ENCODE measurements at regions not wholly inside any gene's neighbourhood (a gene's known extent, or its start where the extent isn't known, plus 50 kb on each side); places are given as distances from the start of the nearest gene placed in this dataset.

DNA sequence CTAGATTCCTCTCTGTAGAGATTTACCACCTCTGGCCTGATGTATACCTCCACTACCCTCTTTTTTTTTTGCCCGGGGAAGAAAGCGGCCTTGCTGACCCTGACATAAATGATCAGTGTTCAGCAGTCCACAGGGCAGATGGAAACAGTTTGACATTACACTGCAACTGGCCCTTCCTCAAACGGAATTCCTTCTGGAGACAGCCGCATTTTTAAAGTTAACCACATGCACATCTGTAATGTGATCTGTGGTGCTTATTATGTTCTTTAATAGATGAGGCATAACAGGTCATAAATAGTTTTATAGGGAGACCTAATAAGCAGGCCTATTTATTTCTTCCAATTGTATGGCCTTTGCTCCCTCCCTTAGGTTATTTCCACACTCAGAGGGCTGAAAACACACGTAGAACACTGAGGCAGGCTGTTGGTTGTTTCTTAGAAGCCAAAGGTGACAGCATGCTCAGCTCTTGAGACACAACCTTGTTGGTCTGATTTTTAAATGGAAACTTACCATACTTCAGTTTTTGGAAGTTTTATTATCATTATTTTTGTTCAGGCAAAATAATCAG lies 84.0 kb upstream of the APC start:
- DNase-seq (ENCODE audit: low read depth in 3 of 3, low spot score in 1 of 3) = no peak

- DNase-seq (ENCODE audit: low read depth in 3 of 3, low spot score in 1 of 3) = no peak
Observed at GRCh38 chr5:112655513-112655912, 82.2 kb upstream of the APC start.

GRCh38 chr5:112656451-112656850 lies 81.2 kb upstream of the APC start:
- DNase-seq (ENCODE audit: low read depth in 3 of 3, low spot score in 1 of 3) = no peak

- DNase-seq (ENCODE audit: low read depth in 3 of 3, low spot score in 1 of 3) = no peak
Observed at GRCh38 chr5:112657804-112658203, 79.9 kb upstream of the APC start.

- DNase-seq (ENCODE audit: low read depth in 3 of 3, low spot score in 1 of 3) = no peak
Observed at GRCh38 chr5:112660359-112660758, 77.3 kb upstream of the APC start.

DNA sequence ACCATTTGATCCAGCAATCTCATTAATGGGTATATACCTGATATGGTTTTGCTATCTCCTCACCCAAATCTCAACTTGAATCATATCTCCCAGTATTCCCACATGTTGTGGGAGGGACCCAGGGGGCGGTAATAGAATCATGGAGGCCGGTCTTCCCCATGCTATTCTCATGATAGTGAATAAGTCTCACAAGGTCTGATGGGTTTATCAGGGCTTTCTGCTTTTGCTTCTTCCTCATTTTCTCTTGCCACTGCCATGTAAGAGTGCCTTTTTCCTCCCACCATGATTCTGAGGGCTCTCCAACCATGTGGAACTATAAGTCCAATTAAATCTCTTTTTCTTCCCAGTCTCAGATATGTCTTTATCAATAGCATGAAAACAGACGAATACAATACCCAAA lies 74.5 kb upstream of the APC start:
- no peak for DNase-seq (ENCODE audit: low read depth in 3 of 3, low spot score in 1 of 3)

DNA sequence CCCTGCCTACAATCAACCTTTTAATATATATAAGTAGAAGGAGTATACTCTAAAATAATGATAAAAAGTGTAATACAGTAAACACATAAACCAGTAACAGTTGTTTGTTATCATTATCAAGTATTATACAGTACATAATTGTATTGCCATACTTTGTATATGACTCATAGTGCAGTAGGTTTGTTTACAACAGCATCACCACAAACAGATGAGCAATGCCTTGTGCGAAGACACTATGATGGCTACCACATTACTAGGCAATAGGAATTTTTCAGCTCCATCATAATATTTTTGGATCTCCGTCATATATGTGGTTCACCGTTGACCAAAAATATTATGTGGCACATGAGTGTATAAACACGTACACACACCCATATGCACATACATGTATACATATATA lies 69.7 kb upstream of the APC start:
- no peak for DNase-seq (ENCODE audit: low read depth in 3 of 3, low spot score in 1 of 3)

GRCh38 chr5:112668911-112669310 lies 68.8 kb upstream of the APC start:
- no peak for DNase-seq (ENCODE audit: low read depth in 3 of 3, low spot score in 1 of 3)

DNA sequence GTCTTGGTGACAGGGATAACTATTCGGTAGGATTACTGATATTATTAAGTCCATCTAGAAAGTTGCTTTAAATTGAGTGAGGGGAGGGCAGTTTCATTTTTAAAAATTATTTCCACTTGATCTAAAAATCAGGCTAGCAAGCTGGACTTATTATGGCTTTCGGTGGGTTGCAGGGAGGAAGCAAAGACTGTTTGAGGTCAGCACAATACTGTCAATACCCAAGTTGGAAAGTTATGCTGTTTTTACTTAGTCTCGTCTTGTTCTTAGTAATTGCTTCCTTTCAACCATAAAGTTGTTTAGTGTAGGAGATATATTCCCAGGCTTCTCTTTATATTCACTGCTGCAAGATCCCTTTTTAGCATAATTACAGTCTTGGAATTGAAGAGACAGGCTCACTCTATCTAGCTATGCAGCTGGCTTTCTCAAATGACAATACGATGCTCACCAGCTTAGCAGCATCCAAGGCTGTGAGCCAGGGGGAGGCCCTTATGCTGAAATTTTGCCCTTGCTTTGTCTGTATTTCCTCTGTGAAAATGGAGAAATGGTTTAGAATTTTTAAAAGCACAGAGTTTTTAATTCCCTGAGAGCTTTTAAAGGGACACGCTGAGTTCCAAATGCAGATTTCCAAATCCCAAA lies 68.2 kb upstream of the APC start:
- DNase-seq (ENCODE audit: low read depth in 3 of 3, low spot score in 1 of 3) = no peak

- DNase-seq (ENCODE audit: low read depth in 3 of 3, low spot score in 1 of 3) = no peak
Observed at GRCh38 chr5:112671687-112672086, 66.0 kb upstream of the APC start.

- DNase-seq (ENCODE audit: low read depth in 3 of 3, low spot score in 1 of 3) = no peak
Observed at GRCh38 chr5:112681481-112681908, 56.2 kb upstream of the APC start.

DNA sequence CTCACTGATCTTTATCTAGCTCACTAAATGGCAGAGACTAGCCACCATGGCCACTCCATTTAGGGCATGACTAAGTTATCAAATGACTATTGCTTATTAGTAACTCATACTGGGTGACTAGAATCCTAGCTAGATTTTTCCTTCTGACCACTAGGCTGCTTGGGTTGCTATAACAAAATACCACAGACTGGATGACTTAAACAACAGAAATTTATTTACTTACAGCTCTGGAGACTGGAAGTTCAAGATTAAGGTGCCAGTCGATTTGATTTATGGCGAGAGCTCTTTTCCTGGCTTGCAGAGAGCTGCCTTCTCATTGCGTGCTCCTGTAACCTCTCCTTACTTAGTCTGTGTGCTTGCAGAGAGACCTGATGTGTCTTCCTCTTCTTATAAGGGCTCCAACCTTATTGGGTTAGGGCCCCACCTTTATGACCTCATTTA lies 55.0 kb upstream of the APC start:
- no peak for DNase-seq (ENCODE audit: low read depth in 3 of 3, low spot score in 1 of 3)

- DNase-seq (ENCODE audit: low read depth in 3 of 3, low spot score in 1 of 3) = no peak
Observed at GRCh38 chr5:112684121-112684520, 53.6 kb upstream of the APC start.

DNA sequence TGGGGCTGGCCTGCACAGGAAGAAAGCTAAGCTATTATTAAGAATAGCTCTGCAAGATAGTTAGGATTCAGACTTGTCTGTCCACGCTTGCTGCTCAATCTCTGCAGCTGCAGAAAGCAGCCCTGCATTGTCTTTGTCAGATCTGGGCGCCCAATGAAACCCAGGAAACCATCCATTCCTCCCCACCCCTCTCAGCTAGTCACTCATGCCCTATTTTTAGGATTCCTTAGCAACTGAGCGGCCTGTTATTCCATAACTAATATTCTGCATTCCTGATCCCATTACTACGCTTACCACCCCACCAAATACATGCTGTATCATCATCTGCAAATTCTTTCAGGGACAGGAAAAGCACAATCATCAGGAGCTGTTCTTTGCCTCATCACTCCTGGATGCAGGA lies 52.9 kb upstream of the APC start:
- DNase-seq (ENCODE audit: low read depth in 3 of 3, low spot score in 1 of 3) = no peak

- DNase-seq (ENCODE audit: low read depth in 3 of 3, low spot score in 1 of 3) = no peak
Observed at GRCh38 chr5:112685386-112685785, 52.3 kb upstream of the APC start.

DNA sequence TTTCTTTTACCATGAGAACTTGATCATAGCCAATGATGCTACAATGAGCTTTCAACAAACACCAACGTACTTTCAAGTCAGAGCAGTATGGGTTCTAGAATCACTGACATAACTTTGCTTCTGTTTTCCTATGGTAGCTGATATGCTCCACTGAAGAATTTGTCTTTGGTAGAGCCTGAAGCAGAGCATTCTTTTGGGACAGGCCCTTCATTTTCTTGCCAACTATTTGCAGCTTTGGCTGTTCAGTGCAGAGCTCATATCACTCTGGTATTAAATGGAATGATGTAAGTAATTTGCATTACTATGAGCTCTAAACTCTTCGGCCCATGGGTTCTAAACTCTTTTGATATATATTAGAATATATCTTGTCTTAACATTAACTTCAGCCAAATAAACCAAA lies 51.8 kb upstream of the APC start:
- no peak for DNase-seq (ENCODE audit: low read depth in 3 of 3, low spot score in 1 of 3)

- no peak for DNase-seq (ENCODE audit: low read depth in 3 of 3, low spot score in 1 of 3)
Observed at GRCh38 chr5:112686675-112687074, 51.0 kb upstream of the APC start.

- no peak for DNase-seq (ENCODE audit: low read depth in 3 of 3, low spot score in 1 of 3)
Observed at GRCh38 chr5:112687306-112687705, 50.4 kb upstream of the APC start.

Measured in stimulated activated CD4-positive, alpha-beta T cell treated with anti-CD3 and anti-CD28 coated beads, TNF-alpha, amount 100 ng/mL, for 1 hour (primary cell).